MM.1S (cell line): ENCODE measurements at regions not wholly inside any gene's neighbourhood (a gene's known extent, or its start where the extent isn't known, plus 50 kb on each side); places are given as distances from the start of the nearest gene placed in this dataset.

Source experiments
- DNase-seq: peaks from one replicate; pipeline ENCODE4 v3.0.0-alpha.2; 2015
- H2AFZ ChIP-seq: fragments of 300-600 bp; sonication (generic); 2 replicates; pipeline ENCODE4 v1.6.0; 2016; ENCODE audit warnings: antibody characterized with exemption, low read length
- H3F3A ChIP-seq: fragments of 300-600 bp; sonication (generic); 2 replicates; pipeline ENCODE4 v1.6.1; 2016; ENCODE audit warnings: mild to moderate bottlenecking, antibody characterized with exemption, low read length, moderate library complexity, mixed read lengths; ENCODE audit not compliant: insufficient read depth
- H3K27ac ChIP-seq: fragments of 300-600 bp; sonication (generic); 2 replicates; pipeline ENCODE4 v1.5.1; 2016; ENCODE audit warnings: mild to moderate bottlenecking, low read length
- H3K27me3 ChIP-seq: fragments of 300-600 bp; sonication (generic); replicated peaks from 2 replicates; pipeline ENCODE4 v1.6.0; 2016; ENCODE audit warnings: low read length; ENCODE audit not compliant: insufficient read depth
- H3K36me3 ChIP-seq: fragments of 300-600 bp; sonication (generic); replicated peaks from 2 replicates; pipeline ENCODE4 v1.6.1; 2016; ENCODE audit warnings: mild to moderate bottlenecking, low read length, mixed read lengths; ENCODE audit not compliant: insufficient read depth
- H3K4me1 ChIP-seq: fragments of 300-600 bp; sonication (generic); 2 replicates; pipeline ENCODE4 v1.6.1; 2016; ENCODE audit warnings: low read length, mixed read lengths
- H3K4me2 ChIP-seq: fragments of 300-600 bp; sonication (generic); 2 replicates; pipeline ENCODE4 v1.6.0; 2016; ENCODE audit warnings: low read depth, low read length
- H3K4me3 ChIP-seq: fragments of 300-600 bp; sonication (generic); 2 replicates; pipeline ENCODE4 v1.5.1; 2016; ENCODE audit warnings: low read length, mixed read lengths
- H3K79me2 ChIP-seq: fragments of 300-600 bp; sonication (generic); 2 replicates; pipeline ENCODE4 v1.6.1; 2016; ENCODE audit warnings: mixed run types, low read length, mixed read lengths
- H3K9ac ChIP-seq: fragments of 300-600 bp; sonication (generic); 2 replicates; pipeline ENCODE4 v1.6.1; 2016; ENCODE audit warnings: low read length, mixed read lengths
- H3K9me2 ChIP-seq: fragments of 300-600 bp; sonication (generic); replicated peaks from 2 replicates; pipeline ENCODE4 v1.6.1; 2016; ENCODE audit warnings: mild to moderate bottlenecking, low read length, mixed read lengths; ENCODE audit not compliant: insufficient read depth
- H3K9me3 ChIP-seq: fragments of 300-600 bp; sonication (generic); replicated peaks from 2 replicates; pipeline ENCODE4 v1.6.1; 2016; ENCODE audit warnings: mild to moderate bottlenecking, low read length, mixed read lengths; ENCODE audit not compliant: insufficient read depth
- H4K20me1 ChIP-seq: fragments of 300-600 bp; sonication (generic); 2 replicates; pipeline ENCODE4 v1.6.1; 2016; ENCODE audit warnings: mild to moderate bottlenecking, low read length, moderate library complexity, mixed read lengths; ENCODE audit not compliant: insufficient read depth
- EZH2 ChIP-seq: fragments of 300-600 bp; sonication (generic); optimal IDR thresholded peaks from 2 replicates; pipeline ENCODE3; 2017; ENCODE audit warnings: low read depth, mild to moderate bottlenecking, antibody characterized with exemption, low read length, mixed read lengths
- EZH2phosphoT487 ChIP-seq: fragments of 300-600 bp; sonication (generic); IDR thresholded peaks from 2 replicates; pipeline ENCODE4 v1.6.1; 2018; ENCODE audit warnings: antibody characterized with exemption, low read length
- TF ChIP-seq, protein P1 (sequence below): fragments of 300-600 bp; sonication (generic); IDR thresholded peaks from 2 replicates; pipeline ENCODE4 v1.5.1; 2016; ENCODE audit warnings: antibody characterized with exemption, low read length, mixed read lengths

DNA sequence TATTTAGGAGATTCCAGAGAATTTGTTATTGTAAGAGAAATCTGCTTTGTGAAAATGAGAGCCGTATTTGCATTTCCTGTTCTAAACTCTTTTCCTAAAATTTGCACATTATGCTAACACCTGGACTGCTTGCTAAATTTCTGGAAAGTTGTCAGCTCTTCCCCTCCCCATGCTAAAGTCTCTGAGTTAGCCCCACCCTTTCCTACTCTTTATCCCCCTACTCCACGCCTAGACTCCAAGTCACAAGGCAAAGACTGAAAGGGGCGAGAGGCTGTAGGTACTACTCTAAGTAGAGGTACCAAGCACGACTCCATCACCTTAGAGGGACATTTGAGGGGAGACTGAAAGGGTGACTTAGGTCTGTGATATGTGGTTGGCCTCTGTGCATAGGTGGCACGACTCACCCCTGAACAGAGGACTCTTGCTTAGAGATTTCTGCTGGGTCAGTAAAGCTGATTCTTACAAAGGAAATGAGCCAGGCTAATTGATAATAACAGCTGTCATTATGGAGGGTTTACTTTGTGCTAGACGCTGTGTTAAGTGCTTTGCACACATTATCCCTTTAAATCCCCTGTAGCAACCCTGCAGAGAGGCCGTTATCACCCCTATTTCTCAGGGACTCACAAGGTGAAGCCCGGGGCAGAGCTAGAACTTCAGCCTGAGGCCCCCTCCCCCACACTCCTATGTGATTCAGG, 373.5 kb downstream of the EN1 start:
- H3K9me3 ChIP-seq = no peaks in the 10 kb centered on the region
- H3K4me1 ChIP-seq = no peaks in the 10 kb centered on the region
- H3K27me3 ChIP-seq = no peaks in the 10 kb centered on the region
- H3K9ac ChIP-seq = no peak overlapping the region
- H3K79me2 ChIP-seq = no peaks in the 10 kb centered on the region
- no peaks in the 10 kb centered on the region for H4K20me1 ChIP-seq
- no peak overlapping the region for H3K4me2 ChIP-seq
- no peak overlapping the region for H2AFZ ChIP-seq
- no peak for DNase-seq
- H3K9me2 ChIP-seq = no peaks in the 10 kb centered on the region
- no peak overlapping the region for H3K27ac ChIP-seq
- H3K36me3 ChIP-seq = no peaks in the 10 kb centered on the region
- H3F3A ChIP-seq = no peaks in the 10 kb centered on the region
- H3K4me3 ChIP-seq = no peak overlapping the region
- TF ChIP-seq EZH2phosphoT487 (no peak), EZH2 (no peak)
- TF ChIP-seq, protein P1, sequence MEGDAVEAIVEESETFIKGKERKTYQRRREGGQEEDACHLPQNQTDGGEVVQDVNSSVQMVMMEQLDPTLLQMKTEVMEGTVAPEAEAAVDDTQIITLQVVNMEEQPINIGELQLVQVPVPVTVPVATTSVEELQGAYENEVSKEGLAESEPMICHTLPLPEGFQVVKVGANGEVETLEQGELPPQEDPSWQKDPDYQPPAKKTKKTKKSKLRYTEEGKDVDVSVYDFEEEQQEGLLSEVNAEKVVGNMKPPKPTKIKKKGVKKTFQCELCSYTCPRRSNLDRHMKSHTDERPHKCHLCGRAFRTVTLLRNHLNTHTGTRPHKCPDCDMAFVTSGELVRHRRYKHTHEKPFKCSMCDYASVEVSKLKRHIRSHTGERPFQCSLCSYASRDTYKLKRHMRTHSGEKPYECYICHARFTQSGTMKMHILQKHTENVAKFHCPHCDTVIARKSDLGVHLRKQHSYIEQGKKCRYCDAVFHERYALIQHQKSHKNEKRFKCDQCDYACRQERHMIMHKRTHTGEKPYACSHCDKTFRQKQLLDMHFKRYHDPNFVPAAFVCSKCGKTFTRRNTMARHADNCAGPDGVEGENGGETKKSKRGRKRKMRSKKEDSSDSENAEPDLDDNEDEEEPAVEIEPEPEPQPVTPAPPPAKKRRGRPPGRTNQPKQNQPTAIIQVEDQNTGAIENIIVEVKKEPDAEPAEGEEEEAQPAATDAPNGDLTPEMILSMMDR = no peak

DNA sequence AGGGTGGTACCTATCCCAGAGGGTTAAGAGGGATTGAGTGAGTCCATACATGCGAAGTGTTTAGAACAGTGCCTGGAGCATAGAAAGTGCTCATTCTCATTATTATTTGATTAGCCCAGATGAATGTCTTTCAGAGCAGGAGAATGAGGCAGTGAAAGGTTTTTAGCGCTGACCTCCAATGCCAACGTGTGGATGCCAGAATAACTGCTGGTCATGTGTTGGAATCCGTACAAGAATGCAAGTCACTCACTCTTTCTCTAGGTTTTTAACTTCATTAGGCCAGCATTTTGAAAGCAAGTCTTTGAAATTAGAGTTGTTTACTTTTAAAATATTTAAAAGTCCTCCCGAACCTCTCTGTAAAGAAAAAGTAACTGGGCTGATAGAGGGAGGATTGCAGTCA, 374.2 kb downstream of the EN1 start:
- Histone ChIP-seq H3F3A (no peaks in the 10 kb centered on the region), H3K27me3 (no peaks in the 10 kb centered on the region), H3K27ac (no peak overlapping the region), H3K4me3 (no peak overlapping the region), H2AFZ (no peak overlapping the region), H3K9ac (no peak overlapping the region), H4K20me1 (no peaks in the 10 kb centered on the region), H3K4me1 (no peaks in the 10 kb centered on the region), H3K9me2 (no peaks in the 10 kb centered on the region), H3K79me2 (no peaks in the 10 kb centered on the region), H3K36me3 (no peaks in the 10 kb centered on the region), H3K9me3 (no peaks in the 10 kb centered on the region), H3K4me2 (no peak overlapping the region)
- no peak for DNase-seq
- TF ChIP-seq EZH2 = no peak
- TF ChIP-seq, protein P1 = no peak
- TF ChIP-seq EZH2phosphoT487 = no peak

GRCh38 chr2:118470297-118470696, 377.2 kb downstream of the EN1 start:
- no peak overlapping the region for H3K4me3 ChIP-seq
- H3K4me2 ChIP-seq = no peak overlapping the region
- no peaks in the 10 kb centered on the region for H3K79me2 ChIP-seq
- no peaks in the 10 kb centered on the region for H3K9me3 ChIP-seq
- no peaks in the 10 kb centered on the region for H3K9me2 ChIP-seq
- H3K4me1 ChIP-seq = no peaks in the 10 kb centered on the region
- H3K27me3 ChIP-seq = no peaks in the 10 kb centered on the region
- no peaks in the 10 kb centered on the region for H3K36me3 ChIP-seq
- no peaks in the 10 kb centered on the region for H4K20me1 ChIP-seq
- no peak for DNase-seq
- H3F3A ChIP-seq = no peaks in the 10 kb centered on the region
- TF ChIP-seq, protein P1 = no peak
- TF ChIP-seq EZH2phosphoT487 (no peak), EZH2 (no peak)
- H3K9ac ChIP-seq = no peak overlapping the region
- H3K27ac ChIP-seq = no peak overlapping the region
- no peak overlapping the region for H2AFZ ChIP-seq
